Uterus (tissue), 3 donors: ENCODE measurements at regions not wholly inside any gene's neighbourhood (a gene's known extent, or its start where the extent isn't known, plus 50 kb on each side); places are given as distances from the start of the nearest gene placed in this dataset.

Source experiments
- DNase-seq, 2 donors: peaks; one replicate each; pipeline ENCODE4 v3.0.0-alpha.2; 2019 to 2020
- H3K27ac ChIP-seq, 2 donors: fragments of 200-600 bp; sonication (generic); 1 replicate in 1 of 2; 2 replicates in 1 of 2; pipeline ENCODE4 v1.5.1; 2016 to 2018
- H3K27me3 ChIP-seq, 2 donors: fragments of 200-600 bp; sonication (generic); one replicate each; pipeline ENCODE4 v1.5.1; 2018 to 2019; ENCODE audit warnings: control low read depth in 1 of 2
- H3K36me3 ChIP-seq, 2 donors: fragments of 200-600 bp; sonication (generic); one replicate each; pipeline ENCODE4 v1.5.1; 2019; ENCODE audit warnings: control low read depth in 1 of 2
- H3K4me1 ChIP-seq, 2 donors: fragments of 200-600 bp; sonication (generic); one replicate each; pipeline ENCODE4 v1.5.1; 2018 to 2019; ENCODE audit warnings: control low read depth in 1 of 2
- H3K4me3 ChIP-seq, 2 donors: fragments of 200-600 bp; sonication (generic); 1 replicate in 1 of 2; 2 replicates in 1 of 2; pipeline ENCODE4 v1.5.1; 2018 to 2019; ENCODE audit warnings: mild to moderate bottlenecking in 1 of 2
- H3K9me3 ChIP-seq, 2 donors: fragments of 200-600 bp; sonication (generic); one replicate each; pipeline ENCODE4 v1.5.1; 2019; ENCODE audit warnings: control low read depth in 1 of 2
- POLR2A ChIP-seq, 2 donors: fragments of 450-650 bp; IDR thresholded peaks; one replicate each; pipeline ENCODE4 v1.6.1; 2016; ENCODE audit warnings: antibody characterized with exemption in 2 of 2, mild to moderate bottlenecking in 1 of 2, moderate library complexity in 1 of 2
- intact Hi-C: fragments of 100-400 bp; cut with DNase I; formaldehyde crosslinking; loops from one replicate; pipeline ENCODE4 v1.15.1; 2023; ENCODE audit warnings: low total_unique reads
- TF ChIP-seq, protein P1 (sequence below), 4 experiments: fragments of 200-600 bp in 2 of 4; fragments of 450-650 bp in 2 of 4; sonication (generic) in 2 of 4; IDR thresholded peaks; one replicate each; pipeline ENCODE4 v1.5.1; 2016 to 2019; ENCODE audit warnings: antibody characterized with exemption in 4 of 4, mild to moderate bottlenecking in 2 of 4, moderate library complexity in 1 of 4
- donor health status: DM: yes; HTN: yes; CAD: no.

DNA sequence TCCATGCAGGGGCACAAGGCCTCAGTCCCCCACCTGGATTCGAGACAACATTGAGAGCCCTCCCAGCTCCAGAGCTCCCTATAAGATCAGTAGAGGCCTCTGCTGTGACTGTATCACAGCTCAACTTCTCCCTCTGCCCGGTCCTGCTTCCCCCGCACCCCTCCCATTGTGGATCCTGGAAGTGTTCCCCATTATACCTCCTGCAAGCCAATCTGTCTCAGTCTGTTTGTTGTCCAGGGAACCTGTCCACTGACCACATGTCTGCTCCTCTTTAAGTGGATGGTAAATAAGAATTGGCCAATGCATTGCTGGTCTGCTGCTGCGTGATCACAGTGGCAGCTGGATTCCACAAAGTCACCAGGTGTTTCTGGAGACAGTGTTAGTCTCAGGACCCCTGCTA is 259.7 kb upstream of the HABP2 start:
- Histone ChIP-seq H3K27me3 (no peaks in the 10 kb centered on the region), H3K27ac (no peak overlapping the region), H3K4me1 (no peaks in the 10 kb centered on the region), H3K4me3 (no peak overlapping the region), H3K36me3 (no peaks in the 10 kb centered on the region), H3K9me3 (no peaks in the 10 kb centered on the region)
- no peak for DNase-seq
- TF ChIP-seq, protein P1, sequence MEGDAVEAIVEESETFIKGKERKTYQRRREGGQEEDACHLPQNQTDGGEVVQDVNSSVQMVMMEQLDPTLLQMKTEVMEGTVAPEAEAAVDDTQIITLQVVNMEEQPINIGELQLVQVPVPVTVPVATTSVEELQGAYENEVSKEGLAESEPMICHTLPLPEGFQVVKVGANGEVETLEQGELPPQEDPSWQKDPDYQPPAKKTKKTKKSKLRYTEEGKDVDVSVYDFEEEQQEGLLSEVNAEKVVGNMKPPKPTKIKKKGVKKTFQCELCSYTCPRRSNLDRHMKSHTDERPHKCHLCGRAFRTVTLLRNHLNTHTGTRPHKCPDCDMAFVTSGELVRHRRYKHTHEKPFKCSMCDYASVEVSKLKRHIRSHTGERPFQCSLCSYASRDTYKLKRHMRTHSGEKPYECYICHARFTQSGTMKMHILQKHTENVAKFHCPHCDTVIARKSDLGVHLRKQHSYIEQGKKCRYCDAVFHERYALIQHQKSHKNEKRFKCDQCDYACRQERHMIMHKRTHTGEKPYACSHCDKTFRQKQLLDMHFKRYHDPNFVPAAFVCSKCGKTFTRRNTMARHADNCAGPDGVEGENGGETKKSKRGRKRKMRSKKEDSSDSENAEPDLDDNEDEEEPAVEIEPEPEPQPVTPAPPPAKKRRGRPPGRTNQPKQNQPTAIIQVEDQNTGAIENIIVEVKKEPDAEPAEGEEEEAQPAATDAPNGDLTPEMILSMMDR (IDR thresholded peaks at IDR 0.05) = no peak
- TF ChIP-seq POLR2A (IDR thresholded peaks at IDR 0.05) = no peak
- intact Hi-C loops = no loop called here

DNA sequence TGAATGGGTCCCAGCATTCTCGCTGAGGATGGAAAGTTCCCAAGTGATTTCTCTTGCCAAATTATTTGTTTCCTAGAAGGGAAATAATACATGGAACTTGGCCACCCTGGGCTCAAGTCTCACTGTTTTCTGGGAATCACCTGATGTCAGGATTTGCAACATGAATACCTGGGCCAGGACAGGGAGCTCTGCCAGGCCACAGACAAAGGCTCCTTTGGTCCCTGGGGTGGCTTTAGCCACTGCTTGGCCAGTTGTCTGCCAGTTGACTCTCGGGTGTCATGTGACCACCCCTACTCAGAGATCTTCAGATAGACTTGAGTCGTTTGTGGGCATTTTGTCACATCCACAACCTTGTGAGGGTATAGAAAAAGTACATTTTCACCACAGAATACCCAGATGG is 258.0 kb upstream of the HABP2 start:
- H3K4me3 ChIP-seq = no peak overlapping the region
- H3K4me1 ChIP-seq = no peaks in the 10 kb centered on the region
- no peaks in the 10 kb centered on the region for H3K9me3 ChIP-seq
- no peaks in the 10 kb centered on the region for H3K36me3 ChIP-seq
- no peak for TF ChIP-seq POLR2A (IDR thresholded peaks at IDR 0.05)
- TF ChIP-seq, protein P1 (IDR thresholded peaks at IDR 0.05) = no peak
- no peak for DNase-seq
- no peak overlapping the region for H3K27ac ChIP-seq
- intact Hi-C loops = no loop called here
- H3K27me3 ChIP-seq = no peaks in the 10 kb centered on the region

DNA sequence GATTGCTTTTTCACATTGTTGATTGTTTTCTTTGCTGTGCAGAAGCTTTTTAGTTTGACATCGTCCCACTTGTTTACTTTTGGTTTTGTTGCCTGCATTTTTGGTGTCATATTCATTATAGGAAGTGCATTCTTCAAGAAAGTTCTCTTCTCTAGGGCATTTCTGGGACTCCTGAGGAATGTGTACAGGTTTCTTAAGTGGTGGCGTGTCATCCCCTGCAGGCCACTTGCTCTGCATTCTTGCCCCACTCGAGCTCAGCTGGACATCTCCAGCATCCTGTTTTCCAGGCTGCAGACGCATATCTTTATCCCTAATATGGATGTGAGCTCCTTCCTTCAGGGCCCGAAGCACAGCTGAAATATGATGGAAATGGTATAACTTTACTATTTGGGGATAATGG is 255.6 kb upstream of the HABP2 start:
- DNase-seq = no peak
- Histone ChIP-seq H3K4me1 (no peaks in the 10 kb centered on the region), H3K27ac (no peak overlapping the region), H3K36me3 (no peaks in the 10 kb centered on the region), H3K27me3 (no peaks in the 10 kb centered on the region), H3K4me3 (no peak overlapping the region), H3K9me3 (no peaks in the 10 kb centered on the region)
- intact Hi-C loops = no loop called here
- TF ChIP-seq, protein P1 (IDR thresholded peaks at IDR 0.05) = no peak
- no peak for TF ChIP-seq POLR2A (IDR thresholded peaks at IDR 0.05)

DNA sequence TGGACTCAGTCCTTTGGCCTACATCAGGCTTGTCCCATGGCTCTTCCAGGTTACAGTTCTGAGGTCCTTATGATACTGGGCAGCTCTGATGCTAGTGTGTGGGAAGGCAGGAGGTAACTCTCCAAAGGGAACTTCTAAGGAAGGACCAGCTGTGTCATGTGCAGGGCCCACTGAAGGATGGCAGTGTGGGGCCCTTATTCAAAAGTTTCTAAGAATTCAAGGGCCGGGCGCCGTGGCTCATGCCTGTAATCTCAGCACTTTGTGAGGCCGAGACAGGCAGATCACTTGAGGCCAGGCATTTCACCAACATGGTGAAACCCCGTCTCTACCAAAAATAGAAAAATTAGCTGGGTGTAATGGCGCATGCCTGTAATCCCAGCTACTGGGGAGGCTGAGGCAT is 254.2 kb upstream of the HABP2 start:
- TF ChIP-seq, protein P1 (IDR thresholded peaks at IDR 0.05) = no peak
- H3K27me3 ChIP-seq = no peaks in the 10 kb centered on the region
- no peak overlapping the region for H3K27ac ChIP-seq
- H3K36me3 ChIP-seq = no peaks in the 10 kb centered on the region
- no peaks in the 10 kb centered on the region for H3K4me1 ChIP-seq
- intact Hi-C loops = no loop called here
- DNase-seq = no peak
- no peaks in the 10 kb centered on the region for H3K9me3 ChIP-seq
- H3K4me3 ChIP-seq = no peak overlapping the region

DNA sequence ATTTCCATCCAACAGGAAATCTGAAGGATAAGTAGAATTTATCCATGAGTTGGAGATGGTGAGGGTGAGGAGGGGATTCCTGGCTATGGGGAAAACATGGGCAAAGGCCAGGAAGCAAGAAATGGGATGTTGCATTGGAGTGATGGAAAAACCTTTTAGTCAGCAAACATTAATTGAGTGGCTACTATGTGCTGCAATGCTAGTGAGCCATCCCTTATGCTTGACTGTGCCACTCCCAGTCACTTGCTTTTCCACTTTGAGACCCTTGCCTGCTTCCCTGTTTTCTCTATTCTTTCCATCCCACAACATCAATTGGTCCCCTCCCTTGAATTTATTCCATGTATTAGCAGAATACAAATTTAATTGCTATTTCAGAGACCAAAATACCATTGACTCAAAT is 252.7 kb upstream of the HABP2 start:
- Histone ChIP-seq H3K27me3 (no peaks in the 10 kb centered on the region), H3K36me3 (no peaks in the 10 kb centered on the region), H3K4me3 (no peak overlapping the region), H3K9me3 (no peaks in the 10 kb centered on the region), H3K27ac (no peak overlapping the region), H3K4me1 (no peaks in the 10 kb centered on the region)
- DNase-seq = no peak
- intact Hi-C loops = no loop called here
- TF ChIP-seq, protein P1 (IDR thresholded peaks at IDR 0.05) = no peak
- no peak for TF ChIP-seq POLR2A (IDR thresholded peaks at IDR 0.05)
